Muscle layer of colon (tissue), 2 donors: ENCODE measurements at regions not wholly inside any gene's neighbourhood (a gene's known extent, or its start where the extent isn't known, plus 50 kb on each side); places are given as distances from the start of the nearest gene placed in this dataset.

Experiments
- H3K27ac ChIP-seq: one replicate; pipeline ENCODE4 v1.7.0; 2013; ENCODE audit warnings: low read depth, mild to moderate bottlenecking, low read length, moderate library complexity
- H3K27me3 ChIP-seq, 2 donors: one replicate each; pipeline ENCODE4 v1.7.0; 2013; ENCODE audit warnings: low read length in 2 of 2, mild to moderate bottlenecking in 2 of 2; ENCODE audit not compliant: insufficient read depth in 2 of 2, control insufficient read depth in 1 of 2
- H3K36me3 ChIP-seq: one replicate; pipeline ENCODE4 v1.7.0; 2013; ENCODE audit warnings: mild to moderate bottlenecking, low read length; ENCODE audit not compliant: insufficient read depth
- H3K4me1 ChIP-seq: one replicate; pipeline ENCODE4 v1.7.0; 2013; ENCODE audit warnings: mild to moderate bottlenecking, low read length; ENCODE audit not compliant: insufficient read depth
- H3K4me3 ChIP-seq, 2 donors: one replicate each; pipeline ENCODE4 v1.7.0; 2013; ENCODE audit warnings: low read length in 2 of 2, low read depth in 1 of 2, mild to moderate bottlenecking in 1 of 2, moderate library complexity in 1 of 2
- H3K9ac ChIP-seq: one replicate; pipeline ENCODE4 v1.7.0; 2013; ENCODE audit warnings: low read length
- H3K9me3 ChIP-seq: one replicate; pipeline ENCODE4 v1.7.0; 2013; ENCODE audit warnings: mild to moderate bottlenecking, low read length
- donor health status: abdominal sarcoma.
- donor health status: Adenocarcinoma of cecum.

DNA sequence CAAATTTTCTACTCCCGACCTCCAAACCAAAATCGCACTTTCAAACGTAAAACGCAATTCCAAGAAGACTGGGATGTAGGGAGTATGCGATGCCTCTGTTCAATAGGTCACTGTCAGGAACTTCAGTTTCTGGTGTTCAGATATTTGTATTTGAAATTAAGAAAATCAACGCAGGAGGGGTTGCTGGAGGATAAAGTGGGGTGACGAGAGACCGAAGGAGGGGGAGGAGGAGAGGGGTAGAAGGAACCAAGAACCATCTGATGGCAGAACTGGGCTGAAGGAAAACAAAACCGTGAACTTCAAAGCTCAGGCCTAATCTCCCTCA lies 293.8 kb upstream of the NFE2L3 start:
- Histone ChIP-seq H3K27me3 (peaks cover 33 to 55% of the 10 kb centered on the region in 2 donors), H3K4me3 (no peak overlapping the region), H3K36me3 (no peaks in the 10 kb centered on the region), H3K4me1 (peaks cover 29% of the 10 kb centered on the region), H3K27ac (no peak overlapping the region), H3K9ac (no peak overlapping the region), H3K9me3 (peaks cover 4% of the 10 kb centered on the region)

DNA sequence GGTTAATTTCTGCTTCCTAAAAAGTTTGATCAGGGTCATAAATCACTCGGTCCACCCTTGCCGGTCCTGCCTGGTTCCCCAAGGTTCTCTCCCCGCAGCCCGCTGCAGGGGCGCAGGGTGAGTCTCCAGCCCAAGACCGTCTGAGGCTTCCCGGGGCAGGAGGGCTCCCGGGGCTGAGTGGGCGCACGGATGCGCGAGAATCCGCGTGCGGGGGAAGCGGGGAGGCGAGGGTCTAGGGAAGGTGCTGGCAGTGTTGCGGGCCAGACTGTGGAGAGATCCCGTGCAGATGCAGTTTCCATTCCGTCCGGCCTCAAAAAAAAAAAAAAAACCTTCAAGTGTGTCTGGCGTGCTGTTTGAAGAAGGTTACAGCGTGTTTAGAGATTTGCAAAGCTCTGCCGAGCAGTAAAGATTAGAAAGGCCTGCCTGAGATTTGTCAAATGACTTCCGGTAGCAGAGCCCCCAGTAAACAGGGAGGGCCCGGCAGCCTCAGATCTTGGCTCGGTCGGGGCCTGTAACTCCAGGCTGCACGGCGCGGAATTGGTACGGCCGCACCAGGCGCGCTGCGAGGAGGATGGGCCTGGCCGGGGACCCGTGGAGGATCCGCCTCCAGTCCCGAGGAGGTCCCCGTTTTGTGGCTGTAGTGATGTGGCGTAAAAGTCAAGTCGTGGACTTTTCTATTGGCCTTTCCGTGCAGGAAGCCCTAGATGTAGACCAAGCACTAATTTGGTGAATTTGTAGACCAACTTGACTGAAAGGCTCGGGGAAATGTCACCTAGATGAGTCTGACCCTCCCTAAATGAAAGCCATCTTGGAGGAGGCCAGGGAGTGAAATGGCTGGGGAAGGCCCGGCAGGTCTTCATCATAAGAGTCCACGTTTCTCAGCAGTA lies 293.2 kb upstream of the NFE2L3 start:
- no peak overlapping the region for H3K9ac ChIP-seq
- H3K4me3 ChIP-seq, result no peak overlapping the region
- peaks cover 10% of the 10 kb centered on the region for H3K9me3 ChIP-seq
- H3K27ac ChIP-seq, result no peak overlapping the region
- H3K4me1 ChIP-seq, result peaks cover 23% of the 10 kb centered on the region
- H3K27me3 ChIP-seq, result peaks cover 39 to 61% of the 10 kb centered on the region in 2 donors
- no peaks in the 10 kb centered on the region for H3K36me3 ChIP-seq

DNA sequence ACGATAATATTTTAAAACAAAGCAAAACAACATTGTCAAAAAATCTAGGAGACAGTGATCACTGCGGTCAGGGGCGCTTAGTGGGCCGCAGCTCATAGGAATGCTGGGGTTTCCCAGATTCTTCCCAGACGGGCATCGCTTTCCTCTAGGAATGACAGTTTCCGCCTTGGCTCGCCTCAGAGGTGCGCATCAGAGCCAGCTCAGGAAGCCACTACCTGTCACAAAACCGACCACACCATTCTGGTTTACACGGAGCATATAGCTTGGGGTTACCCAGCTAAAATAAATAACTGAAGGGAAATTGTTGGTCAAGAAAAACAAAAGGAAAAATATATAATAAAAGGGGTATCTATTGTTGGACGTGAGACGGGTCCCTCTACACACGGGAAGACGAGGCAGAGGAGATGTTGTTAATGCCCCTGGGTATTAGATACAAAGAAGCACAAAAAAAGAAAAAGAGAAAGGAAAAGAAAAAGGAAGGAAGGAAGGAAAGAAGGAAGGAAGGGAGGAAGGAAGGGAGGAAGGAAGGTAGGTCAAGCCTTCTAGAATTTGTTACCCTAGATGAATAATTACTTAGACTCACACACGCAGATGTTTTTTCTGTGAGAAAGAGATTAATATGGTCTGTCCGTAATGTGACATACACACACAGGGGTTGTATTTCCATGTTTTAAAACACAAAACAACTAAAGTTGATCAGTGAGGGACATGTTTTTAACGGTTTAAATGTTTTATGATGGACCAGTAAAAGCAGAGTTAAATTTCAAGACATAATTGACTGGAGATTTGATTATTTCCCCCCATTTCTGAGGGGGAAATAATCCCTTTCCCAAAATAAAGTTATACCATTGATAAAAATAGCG lies 292.4 kb upstream of the NFE2L3 start:
- Histone ChIP-seq H3K27me3 (peaks cover 44 to 69% of the 10 kb centered on the region in 2 donors), H3K9me3 (peaks cover 13% of the 10 kb centered on the region), H3K4me1 (peaks cover 14% of the 10 kb centered on the region), H3K27ac (no peak overlapping the region), H3K4me3 (no peak overlapping the region), H3K36me3 (no peaks in the 10 kb centered on the region), H3K9ac (no peak overlapping the region)

DNA sequence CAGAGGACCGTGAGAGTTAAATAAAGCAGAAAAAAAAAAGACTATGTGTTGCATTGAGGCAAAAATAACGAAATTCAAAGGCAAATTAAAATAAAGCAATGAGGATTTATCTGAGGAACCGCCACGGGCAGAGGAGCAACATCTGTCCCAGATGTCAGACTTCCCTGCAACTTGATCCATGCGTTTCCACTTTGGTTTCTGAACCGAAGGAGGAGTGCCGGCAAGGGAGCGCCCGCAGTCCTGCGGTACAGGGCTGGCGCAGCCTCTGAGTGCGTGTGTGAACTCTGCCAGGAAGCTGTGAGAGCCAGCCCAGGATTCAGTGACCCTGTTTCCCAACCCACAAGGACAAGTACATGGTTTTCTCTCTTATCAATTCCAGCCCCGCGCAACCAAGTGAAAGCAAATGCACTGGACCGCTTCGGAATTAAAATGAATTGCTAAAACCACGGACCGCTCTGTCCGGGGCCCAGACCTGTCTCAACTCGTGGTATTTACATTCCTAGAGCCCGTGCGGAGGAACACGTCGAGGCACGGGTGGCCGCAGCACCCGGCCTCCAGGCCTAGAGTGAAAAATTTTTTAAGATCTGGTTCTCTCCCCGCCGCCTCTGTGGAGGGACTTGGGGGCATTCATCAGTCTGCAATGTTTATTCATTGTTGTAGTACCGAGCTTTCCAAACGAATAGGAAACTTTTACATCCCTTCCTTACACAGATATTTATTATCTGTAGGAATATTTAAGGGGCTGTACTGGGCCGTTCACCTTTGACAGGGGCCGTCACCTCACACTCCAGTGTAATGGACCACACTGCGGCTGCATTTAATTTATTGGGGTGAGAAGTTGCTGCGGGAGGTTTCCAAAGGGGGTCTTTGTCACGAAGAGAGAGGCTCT lies 291.5 kb upstream of the NFE2L3 start:
- Histone ChIP-seq H3K36me3 (no peaks in the 10 kb centered on the region), H3K27me3 (peaks cover 50 to 78% of the 10 kb centered on the region in 2 donors), H3K9me3 (peaks cover 19% of the 10 kb centered on the region), H3K27ac (no peak overlapping the region), H3K9ac (no peak overlapping the region), H3K4me1 (peaks cover 13% of the 10 kb centered on the region), H3K4me3 (no peak overlapping the region)

DNA sequence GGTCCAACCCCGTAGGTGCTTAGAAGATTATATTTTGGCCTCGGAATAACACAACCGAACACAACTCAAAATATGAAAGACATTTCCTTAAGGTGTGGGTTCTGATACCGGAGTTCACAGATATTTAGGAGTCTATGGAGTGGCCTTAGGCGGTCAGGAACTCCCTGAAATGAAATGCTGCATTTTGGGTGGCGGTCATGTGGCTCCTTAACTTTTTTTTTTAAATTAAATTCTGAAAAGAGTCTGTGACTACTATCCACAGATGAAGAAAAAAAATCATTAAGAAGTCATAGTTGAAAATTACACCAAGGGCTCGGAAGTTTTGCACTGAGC lies 290.9 kb upstream of the NFE2L3 start:
- Histone ChIP-seq H3K4me3 (no peak overlapping the region), H3K9me3 (peaks cover 25% of the 10 kb centered on the region), H3K36me3 (no peaks in the 10 kb centered on the region), H3K4me1 (peaks cover 12% of the 10 kb centered on the region), H3K27ac (no peak overlapping the region), H3K27me3 (peaks cover 56 to 84% of the 10 kb centered on the region in 2 donors), H3K9ac (no peak overlapping the region)

DNA sequence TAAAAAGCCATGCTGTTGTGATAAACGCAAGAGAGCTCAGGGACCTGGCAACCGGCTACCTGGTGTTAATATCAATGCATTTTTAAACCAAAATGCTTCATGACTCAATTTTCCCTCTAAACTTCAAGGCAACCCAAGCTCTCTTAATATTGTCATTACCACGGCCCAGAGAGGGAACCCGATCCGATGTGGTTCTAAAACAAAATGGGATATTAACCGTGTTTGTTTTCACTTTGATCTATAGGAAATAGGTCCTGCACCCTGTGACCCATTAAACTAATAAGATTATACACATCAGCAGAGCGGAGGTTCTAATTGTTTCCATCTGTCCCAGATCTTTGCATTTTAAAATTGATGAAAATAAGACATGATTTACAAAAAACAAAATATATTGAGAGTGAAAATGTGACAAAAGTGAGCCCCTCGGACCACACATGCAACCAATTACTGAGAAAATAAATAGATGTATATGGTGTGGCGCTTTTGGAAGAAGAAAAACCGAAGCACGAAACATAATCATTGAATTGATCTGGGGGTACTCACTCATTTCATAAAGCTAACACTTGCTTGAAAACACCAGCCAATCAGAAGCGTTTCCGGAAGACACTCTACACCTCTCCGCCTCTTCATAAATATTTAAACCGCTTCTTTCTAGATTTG lies 290.3 kb upstream of the NFE2L3 start:
- Histone ChIP-seq H3K27ac (no peak overlapping the region), H3K27me3 (peaks cover 58 to 90% of the 10 kb centered on the region in 2 donors)

DNA sequence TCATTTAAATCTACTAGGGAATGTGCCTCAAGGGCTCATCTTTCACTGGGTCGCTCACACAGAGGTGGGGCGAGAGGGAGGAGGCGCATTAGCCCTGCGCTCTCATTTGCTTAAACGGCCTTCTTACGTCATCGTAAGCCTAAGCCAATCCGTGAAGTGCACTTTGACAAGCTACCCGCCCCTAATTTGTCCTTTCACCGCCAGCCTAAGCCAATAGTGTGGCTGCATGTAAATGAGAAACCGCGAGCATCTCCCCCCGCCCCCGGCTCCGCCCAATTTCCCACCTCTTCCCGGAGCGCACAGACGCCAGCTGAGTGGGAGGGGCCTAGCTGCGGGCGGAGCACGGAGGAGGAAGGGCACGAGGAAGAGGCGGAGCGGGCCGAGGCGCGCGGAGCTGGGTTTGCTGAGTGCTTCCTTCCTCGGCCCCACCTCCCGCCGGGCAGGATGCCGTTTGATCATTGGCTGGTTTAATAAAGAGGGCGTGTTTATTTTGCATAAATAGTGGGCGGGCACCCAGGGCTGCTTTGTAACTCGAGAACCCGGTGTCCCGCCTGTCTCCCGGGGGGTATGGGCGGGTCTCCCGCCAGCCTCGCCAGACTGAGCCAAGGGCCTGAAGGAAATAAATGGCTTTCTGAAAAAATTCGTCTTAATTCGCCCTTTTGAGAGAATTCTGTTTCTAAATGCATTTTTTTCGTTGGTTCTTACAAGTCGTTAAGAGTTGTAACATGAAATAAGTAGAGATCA lies 289.6 kb upstream of the NFE2L3 start:
- Histone ChIP-seq H3K36me3 (no peaks in the 10 kb centered on the region), H3K27ac (no peak overlapping the region), H3K4me3 (no peak overlapping the region), H3K27me3 (peaks cover 64 to 95% of the 10 kb centered on the region in 2 donors), H3K9ac (no peak overlapping the region), H3K9me3 (peaks cover 25% of the 10 kb centered on the region), H3K4me1 (peaks cover 5% of the 10 kb centered on the region)

More for the DNA sequence above, 290.3 kb upstream of the NFE2L3 start:
- no peak overlapping the region for H3K4me3 ChIP-seq
- no peak overlapping the region for H3K9ac ChIP-seq
- H3K9me3 ChIP-seq, result peaks cover 25% of the 10 kb centered on the region
- no peaks in the 10 kb centered on the region for H3K36me3 ChIP-seq
- peaks cover 7% of the 10 kb centered on the region for H3K4me1 ChIP-seq

DNA sequence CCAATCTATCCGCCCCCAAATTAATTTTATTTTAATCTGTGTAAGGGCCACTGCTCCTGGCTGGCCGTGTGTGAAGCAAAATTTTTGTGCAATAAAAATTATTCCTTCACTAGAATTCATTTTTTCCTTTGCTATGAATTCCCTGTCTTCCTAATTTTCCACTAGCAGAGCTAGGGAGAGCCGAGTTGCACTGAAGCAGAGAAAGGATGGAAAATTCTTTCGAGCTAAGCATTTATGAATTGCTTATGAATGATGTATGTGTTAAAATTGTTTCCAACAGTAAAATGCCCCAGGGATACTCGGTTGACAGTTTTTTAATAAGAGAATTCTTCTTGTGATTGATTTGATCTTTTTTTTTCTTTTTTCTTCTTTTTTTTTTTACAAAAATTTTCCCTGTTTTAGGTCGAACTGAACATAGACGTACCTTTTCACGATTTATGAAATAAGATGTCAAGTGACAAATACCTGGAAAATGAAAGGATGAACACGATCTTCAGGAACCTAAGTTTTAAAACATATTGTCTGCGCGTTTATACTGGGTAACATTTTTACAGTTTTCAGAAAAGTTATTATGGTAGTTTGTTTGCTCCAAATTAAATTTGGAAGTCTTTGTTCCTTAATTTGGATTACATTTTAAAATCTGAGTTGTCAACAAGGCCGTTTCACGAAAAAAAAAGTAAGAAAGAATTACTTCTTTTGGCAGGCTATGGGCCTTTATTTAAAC lies 288.8 kb upstream of the NFE2L3 start:
- peaks cover 72 to 97% of the 10 kb centered on the region in 2 donors for H3K27me3 ChIP-seq
- no peak overlapping the region for H3K4me3 ChIP-seq
- H3K4me1 ChIP-seq, result no peaks in the 10 kb centered on the region
- no peak overlapping the region for H3K27ac ChIP-seq
- peaks cover 25% of the 10 kb centered on the region for H3K9me3 ChIP-seq
- no peak overlapping the region for H3K9ac ChIP-seq
- H3K36me3 ChIP-seq, result no peaks in the 10 kb centered on the region

DNA sequence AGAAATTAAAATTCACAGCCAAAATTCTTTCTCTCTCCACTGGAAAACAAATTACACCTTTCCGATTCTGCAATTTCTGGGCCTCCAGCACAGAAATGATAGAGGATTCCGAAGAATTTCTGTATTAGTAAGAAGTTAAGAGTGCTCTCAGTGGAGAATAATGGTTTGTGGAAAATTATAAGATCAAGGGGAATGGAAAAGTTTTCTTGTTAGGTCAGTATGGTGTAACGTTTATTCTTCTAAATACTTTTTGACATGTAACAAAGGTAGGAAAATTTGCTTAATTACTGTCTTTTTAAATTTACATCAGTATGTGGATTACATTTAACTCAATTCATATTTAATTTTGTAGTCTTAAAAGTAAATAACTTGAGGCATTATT lies 288.3 kb upstream of the NFE2L3 start:
- H3K9ac ChIP-seq, result no peak overlapping the region
- H3K27ac ChIP-seq, result no peak overlapping the region
- no peaks in the 10 kb centered on the region for H3K4me1 ChIP-seq
- peaks cover 25% of the 10 kb centered on the region for H3K9me3 ChIP-seq
- H3K36me3 ChIP-seq, result no peaks in the 10 kb centered on the region
- no peak overlapping the region for H3K4me3 ChIP-seq
- H3K27me3 ChIP-seq, result peaks cover 77 to 97% of the 10 kb centered on the region in 2 donors

DNA sequence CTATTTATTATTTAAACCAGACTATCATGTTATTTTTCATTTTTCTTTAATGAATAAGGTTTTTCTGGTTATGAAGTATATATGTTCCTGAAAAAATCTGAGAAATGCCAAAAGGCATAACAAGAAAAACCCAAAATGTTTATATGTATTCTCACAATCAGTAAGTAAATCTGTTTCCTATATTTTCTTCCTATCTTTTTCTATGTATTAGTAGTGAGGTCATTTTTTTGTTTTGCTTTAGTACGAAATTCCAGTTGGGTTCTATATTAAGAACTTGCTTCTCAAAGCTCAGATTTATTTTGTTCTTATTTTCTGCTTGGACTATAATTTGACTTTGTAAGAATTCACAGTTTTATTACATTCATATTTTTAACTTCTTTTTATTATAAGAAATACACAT lies 287.5 kb upstream of the NFE2L3 start:
- no peak overlapping the region for H3K4me3 ChIP-seq
- no peak overlapping the region for H3K27ac ChIP-seq
- H3K9me3 ChIP-seq, result peaks cover 25% of the 10 kb centered on the region
- H3K36me3 ChIP-seq, result no peaks in the 10 kb centered on the region
- H3K4me1 ChIP-seq, result no peaks in the 10 kb centered on the region
- H3K27me3 ChIP-seq, result peaks cover 82 to 94% of the 10 kb centered on the region in 2 donors
- no peak overlapping the region for H3K9ac ChIP-seq
